HG02884 (cell line): ENCODE measurements at regions not wholly inside any gene's neighbourhood (a gene's known extent, or its start where the extent isn't known, plus 50 kb on each side); places are given as distances from the start of the nearest gene placed in this dataset.

Experiments
- ATAC-seq: cut with Tn5 transposase; IDR thresholded peaks from one replicate; pipeline ENCODE4 v1.9.1; 2021; ENCODE audit warnings: mild to moderate bottlenecking, moderate library complexity; ENCODE audit not compliant: unreplicated experiment

GRCh38 chr7:144997512-144997911 is 161.7 kb upstream of the TPK1 start:
- ATAC-seq = no peak

- no peak for ATAC-seq
Observed at GRCh38 chr7:144995495-144995894, 159.6 kb upstream of the TPK1 start.

GRCh38 chr7:144991041-144991440 is 155.2 kb upstream of the TPK1 start:
- no peak for ATAC-seq

GRCh38 chr7:144987686-144988085 is 151.8 kb upstream of the TPK1 start:
- ATAC-seq = no peak

GRCh38 chr7:144982133-144982532 is 146.3 kb upstream of the TPK1 start:
- no peak for ATAC-seq

GRCh38 chr7:144975882-144976281 is 140.0 kb upstream of the TPK1 start:
- ATAC-seq = no peak

- no peak for ATAC-seq
Observed at GRCh38 chr7:144969787-144970186, 133.9 kb upstream of the TPK1 start.

GRCh38 chr7:144960763-144961162 is 124.9 kb upstream of the TPK1 start:
- no peak for ATAC-seq

- ATAC-seq = no peak
Observed at GRCh38 chr7:144957998-144958397, 122.1 kb upstream of the TPK1 start.

GRCh38 chr7:144955422-144955821 is 119.6 kb upstream of the TPK1 start:
- ATAC-seq = no peak

- ATAC-seq = no peak
Observed at GRCh38 chr7:144941127-144941526, 105.3 kb upstream of the TPK1 start.

- ATAC-seq = no peak
Observed at GRCh38 chr7:144937199-144937598, 101.3 kb upstream of the TPK1 start.

GRCh38 chr7:144936314-144936713 is 100.5 kb upstream of the TPK1 start:
- no peak for ATAC-seq

- no peak for ATAC-seq
Observed at GRCh38 chr7:144910411-144910810, 74.6 kb upstream of the TPK1 start.

GRCh38 chr7:144908943-144909556 is 73.2 kb upstream of the TPK1 start:
- ATAC-seq = no peak

- ATAC-seq = no peak
Observed at GRCh38 chr7:144908324-144908723, 72.5 kb upstream of the TPK1 start.

GRCh38 chr7:144907577-144907976 is 71.7 kb upstream of the TPK1 start:
- peak; percentile 88 for ATAC-seq

- no peak for ATAC-seq
Observed at GRCh38 chr7:144903201-144903600, 67.3 kb upstream of the TPK1 start.

- no peak for ATAC-seq
Observed at GRCh38 chr7:144892761-144893160, 56.9 kb upstream of the TPK1 start.
